Adrenal gland (tissue), 5 donors: ENCODE measurements at regions not wholly inside any gene's neighbourhood (a gene's known extent, or its start where the extent isn't known, plus 50 kb on each side); places are given as distances from the start of the nearest gene placed in this dataset.

Experiments
- CTCF ChIP-seq, 6 experiments: fragments of 450-650 bp in 4 of 6; fragments of 200-600 bp in 2 of 6; sonication (generic) in 1 of 6; IDR thresholded peaks; 1 replicate in 5 of 6; 2 replicates in 1 of 6; pipeline versions ENCODE4 v1.5.1 to v1.8.0; 2016 to 2021; ENCODE audit warnings: antibody characterized with exemption in 6 of 6, mild to moderate bottlenecking in 2 of 6, moderate library complexity in 1 of 6
- POLR2A ChIP-seq, 2 donors: fragments of 450-650 bp; IDR thresholded peaks; one replicate each; pipeline ENCODE4 v1.6.1; 2017; ENCODE audit warnings: antibody characterized with exemption in 2 of 2, mild to moderate bottlenecking in 2 of 2, moderate library complexity in 1 of 2
- donor health status: DM: no; HTN: no; CAD: no.

GRCh38 chrY:8594657-8595056, 742.6 kb upstream of the TSPY4 start:
- TF ChIP-seq POLR2A (IDR thresholded peaks at IDR 0.05) (no peak), CTCF (IDR thresholded peaks at IDR 0.05) (no peak)
